Thyroid gland (tissue), 4 donors: ENCODE measurements at regions not wholly inside any gene's neighbourhood (a gene's known extent, or its start where the extent isn't known, plus 50 kb on each side); places are given as distances from the start of the nearest gene placed in this dataset.

Experiments used
- CTCF ChIP-seq, 6 experiments: fragments of 200-600 bp in 3 of 6; fragments of 450-650 bp in 3 of 6; sonication (generic) in 3 of 6; IDR thresholded peaks; one replicate each; pipeline ENCODE4 v1.5.1; 2016 to 2019; ENCODE audit warnings: antibody characterized with exemption in 6 of 6, mild to moderate bottlenecking in 2 of 6, inconsistent platforms in 1 of 6, moderate library complexity in 1 of 6
- POLR2A ChIP-seq, 2 donors: fragments of 450-650 bp; IDR thresholded peaks; one replicate each; pipeline ENCODE4 v1.6.1; 2017; ENCODE audit warnings: antibody characterized with exemption in 2 of 2, mild to moderate bottlenecking in 2 of 2, moderate library complexity in 1 of 2

GRCh38 chr21:18869104-18869503 is 465.5 kb upstream of the TMPRSS15 start:
- TF ChIP-seq CTCF (IDR thresholded peaks at IDR 0.05) (no peak), POLR2A (IDR thresholded peaks at IDR 0.05) (no peak)
